ENCODE measurements at regions not wholly inside any gene's neighbourhood (a gene's known extent, or its start where the extent isn't known, plus 50 kb on each side); places are given as distances from the start of the nearest gene placed in this dataset.

DNA sequence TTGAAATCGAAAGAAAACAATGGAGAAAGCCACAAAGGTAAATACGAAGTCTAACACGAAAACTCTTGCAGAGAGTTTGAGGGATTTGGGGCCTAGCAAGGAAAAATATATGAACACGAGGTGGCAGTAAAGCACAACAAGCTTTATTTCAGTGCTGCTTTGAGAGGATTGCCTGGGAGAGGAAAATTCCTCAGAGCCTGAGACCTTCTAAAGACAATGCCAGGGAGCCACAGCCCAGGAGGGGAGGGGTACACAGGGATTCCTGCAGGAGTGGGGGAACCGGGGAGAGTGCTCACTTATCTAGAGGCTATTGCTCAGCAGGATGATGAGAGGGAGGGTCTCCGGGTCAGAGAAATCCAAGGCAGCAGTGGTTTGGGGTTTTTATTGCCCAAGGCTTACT lies 134.9 kb upstream of the ADCY2 start:
- TF ChIP-seq, protein P1, sequence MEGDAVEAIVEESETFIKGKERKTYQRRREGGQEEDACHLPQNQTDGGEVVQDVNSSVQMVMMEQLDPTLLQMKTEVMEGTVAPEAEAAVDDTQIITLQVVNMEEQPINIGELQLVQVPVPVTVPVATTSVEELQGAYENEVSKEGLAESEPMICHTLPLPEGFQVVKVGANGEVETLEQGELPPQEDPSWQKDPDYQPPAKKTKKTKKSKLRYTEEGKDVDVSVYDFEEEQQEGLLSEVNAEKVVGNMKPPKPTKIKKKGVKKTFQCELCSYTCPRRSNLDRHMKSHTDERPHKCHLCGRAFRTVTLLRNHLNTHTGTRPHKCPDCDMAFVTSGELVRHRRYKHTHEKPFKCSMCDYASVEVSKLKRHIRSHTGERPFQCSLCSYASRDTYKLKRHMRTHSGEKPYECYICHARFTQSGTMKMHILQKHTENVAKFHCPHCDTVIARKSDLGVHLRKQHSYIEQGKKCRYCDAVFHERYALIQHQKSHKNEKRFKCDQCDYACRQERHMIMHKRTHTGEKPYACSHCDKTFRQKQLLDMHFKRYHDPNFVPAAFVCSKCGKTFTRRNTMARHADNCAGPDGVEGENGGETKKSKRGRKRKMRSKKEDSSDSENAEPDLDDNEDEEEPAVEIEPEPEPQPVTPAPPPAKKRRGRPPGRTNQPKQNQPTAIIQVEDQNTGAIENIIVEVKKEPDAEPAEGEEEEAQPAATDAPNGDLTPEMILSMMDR (IDR thresholded peaks at IDR 0.05; ENCODE audit: low read length), result peak; percentile 61
- TF ChIP-seq EZH2 (IDR thresholded peaks at IDR 0.05; ENCODE audit: borderline replicate concordance, low read length), result no peak
